ENCODE measurements at regions not wholly inside any gene's neighbourhood (a gene's known extent, or its start where the extent isn't known, plus 50 kb on each side); places are given as distances from the start of the nearest gene placed in this dataset.

DNA sequence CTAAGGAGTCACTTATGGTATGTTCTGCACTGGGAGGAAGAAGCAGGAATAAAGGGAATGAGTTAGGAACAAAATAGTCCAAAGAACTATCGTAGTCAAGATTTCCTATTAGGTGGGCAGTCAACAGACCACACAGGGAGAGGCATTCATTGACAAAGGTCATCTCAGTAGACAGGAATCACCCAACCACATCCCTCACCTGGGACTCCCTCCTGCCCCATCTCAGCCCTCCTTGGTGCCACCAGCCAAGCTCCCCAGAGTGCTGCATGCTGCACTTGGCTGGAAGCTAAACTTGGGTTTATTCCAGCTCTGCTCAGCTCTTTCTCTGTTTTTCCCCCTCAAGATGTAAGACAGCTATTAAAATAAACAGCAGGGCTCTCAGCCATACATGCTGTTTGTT lies 72.3 kb upstream of the CTNNB1 start:
- Histone ChIP-seq H3K4me3 (replicated peaks in 1 of 3; ENCODE audit: low read depth in 2 of 3, low read length in 3 of 3) (no peak overlapping the region), H3K9ac (ENCODE audit: insufficient read depth, low read length, poor library complexity, severe bottlenecking) (no peak overlapping the region), H3K4me1 (ENCODE audit: control insufficient read depth in 1 of 2, insufficient read depth in 2 of 2, low read length in 2 of 2) (no peaks in the 10 kb centered on the region), H3K9me3 (replicated peaks in 1 of 2; ENCODE audit: control insufficient read depth in 1 of 2, insufficient read depth in 1 of 2, low read length in 2 of 2) (peaks cover 24 to 41% of the 10 kb centered on the region in 2 donors), H3K79me2 (ENCODE audit: insufficient read depth, low read length) (no peaks in the 10 kb centered on the region), H3K27me3 (ENCODE audit: control insufficient read depth in 2 of 2, insufficient read depth in 2 of 2, low read length in 2 of 2) (no peaks in the 10 kb centered on the region), H2AFZ (ENCODE audit: insufficient read depth, low read depth, low read length, poor library complexity, severe bottlenecking) (no peak overlapping the region), H3K27ac (ENCODE audit: low read depth in 1 of 2, low read length in 2 of 2) (no peak overlapping the region), H3K4me2 (replicated peaks; ENCODE audit: extremely low read depth, low read length, poor library complexity, severe bottlenecking) (no peak overlapping the region), H3K36me3 (replicated peaks in 1 of 2; ENCODE audit: control insufficient read depth in 1 of 2, insufficient read depth in 2 of 2, low read length in 2 of 2) (no peaks in the 10 kb centered on the region), H4K20me1 (ENCODE audit: insufficient read depth, low read length) (no peaks in the 10 kb centered on the region)
- Mint-ChIP-seq H3K4me3 (no peak overlapping the region), H3K4me1 (no peaks in the 10 kb centered on the region), H3K27me3 (ENCODE audit: low read depth in 3 of 3) (peaks cover 0 to 2% (median 0%) of the 10 kb centered on the region in 3 donors), H3K9me3 (peaks cover 19 to 59% (median 34%) of the 10 kb centered on the region in 7 donors), H3K27ac (no peak overlapping the region), H3K36me3 (peaks cover 0 to 3% of the 10 kb centered on the region in 2 donors)
- TF ChIP-seq, protein P1, sequence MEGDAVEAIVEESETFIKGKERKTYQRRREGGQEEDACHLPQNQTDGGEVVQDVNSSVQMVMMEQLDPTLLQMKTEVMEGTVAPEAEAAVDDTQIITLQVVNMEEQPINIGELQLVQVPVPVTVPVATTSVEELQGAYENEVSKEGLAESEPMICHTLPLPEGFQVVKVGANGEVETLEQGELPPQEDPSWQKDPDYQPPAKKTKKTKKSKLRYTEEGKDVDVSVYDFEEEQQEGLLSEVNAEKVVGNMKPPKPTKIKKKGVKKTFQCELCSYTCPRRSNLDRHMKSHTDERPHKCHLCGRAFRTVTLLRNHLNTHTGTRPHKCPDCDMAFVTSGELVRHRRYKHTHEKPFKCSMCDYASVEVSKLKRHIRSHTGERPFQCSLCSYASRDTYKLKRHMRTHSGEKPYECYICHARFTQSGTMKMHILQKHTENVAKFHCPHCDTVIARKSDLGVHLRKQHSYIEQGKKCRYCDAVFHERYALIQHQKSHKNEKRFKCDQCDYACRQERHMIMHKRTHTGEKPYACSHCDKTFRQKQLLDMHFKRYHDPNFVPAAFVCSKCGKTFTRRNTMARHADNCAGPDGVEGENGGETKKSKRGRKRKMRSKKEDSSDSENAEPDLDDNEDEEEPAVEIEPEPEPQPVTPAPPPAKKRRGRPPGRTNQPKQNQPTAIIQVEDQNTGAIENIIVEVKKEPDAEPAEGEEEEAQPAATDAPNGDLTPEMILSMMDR (IDR thresholded peaks at IDR 0.05), result no peak
- no peak for DNase-seq
- 100% methylated on average over 1 of the region's 1 CpG for WGBS (ENCODE audit: insufficient coverage)
- intact Hi-C loops (cut with micrococcal nuclease), result no loop called here

GRCh38 chr3:41127414-41127813 lies 71.9 kb upstream of the CTNNB1 start:
- intact Hi-C loops (cut with micrococcal nuclease), result no loop called here
- Mint-ChIP-seq H3K9me3 (peaks cover 19 to 60% (median 34%) of the 10 kb centered on the region in 7 donors), H3K4me1 (no peaks in the 10 kb centered on the region), H3K27ac (peak overlapping the region in 1 of 7 donors; percentile 17), H3K27me3 (ENCODE audit: low read depth in 3 of 3) (peaks cover 0 to 2% (median 0%) of the 10 kb centered on the region in 3 donors), H3K4me3 (no peak overlapping the region), H3K36me3 (peaks cover 0 to 3% of the 10 kb centered on the region in 2 donors)
- 100% methylated on average over 2 of the region's 2 CpGs for WGBS (ENCODE audit: insufficient coverage)
- no peaks in the 10 kb centered on the region for H3K27me3 ChIP-seq (ENCODE audit: control insufficient read depth in 2 of 2, insufficient read depth in 2 of 2, low read length in 2 of 2)
- no peak overlapping the region for H3K4me3 ChIP-seq (replicated peaks in 1 of 3; ENCODE audit: low read depth in 2 of 3, low read length in 3 of 3)
- no peak overlapping the region for H2AFZ ChIP-seq (ENCODE audit: insufficient read depth, low read depth, low read length, poor library complexity, severe bottlenecking)
- no peak for DNase-seq
- H3K4me1 ChIP-seq (ENCODE audit: control insufficient read depth in 1 of 2, insufficient read depth in 2 of 2, low read length in 2 of 2), result no peaks in the 10 kb centered on the region
- H3K9me3 ChIP-seq (replicated peaks in 1 of 2; ENCODE audit: control insufficient read depth in 1 of 2, insufficient read depth in 1 of 2, low read length in 2 of 2), result peaks cover 24 to 44% of the 10 kb centered on the region in 2 donors
- TF ChIP-seq, protein P1 (IDR thresholded peaks at IDR 0.05), result no peak
- H3K4me2 ChIP-seq (replicated peaks; ENCODE audit: extremely low read depth, low read length, poor library complexity, severe bottlenecking), result no peak overlapping the region
- no peak overlapping the region for H3K9ac ChIP-seq (ENCODE audit: insufficient read depth, low read length, poor library complexity, severe bottlenecking)
- H4K20me1 ChIP-seq (ENCODE audit: insufficient read depth, low read length), result no peaks in the 10 kb centered on the region
- H3K79me2 ChIP-seq (ENCODE audit: insufficient read depth, low read length), result no peaks in the 10 kb centered on the region
- H3K36me3 ChIP-seq (replicated peaks in 1 of 2; ENCODE audit: control insufficient read depth in 1 of 2, insufficient read depth in 2 of 2, low read length in 2 of 2), result no peaks in the 10 kb centered on the region
- H3K27ac ChIP-seq (ENCODE audit: low read depth in 1 of 2, low read length in 2 of 2), result no peak overlapping the region

All from CD14-positive monocyte (primary cell).